C4-2B (cell line): ENCODE measurements at regions not wholly inside any gene's neighbourhood (a gene's known extent, or its start where the extent isn't known, plus 50 kb on each side); places are given as distances from the start of the nearest gene placed in this dataset.

Experiments used
- H3K27ac ChIP-seq: fragments of 450-650 bp; 2 replicates; pipeline ENCODE4 v1.5.1; 2017
- CTCF ChIP-seq: fragments of 450-650 bp; conservative IDR thresholded peaks from 2 replicates; pipeline ENCODE4 v1.5.1; 2017; ENCODE audit warnings: mild to moderate bottlenecking
- ZFX ChIP-seq: fragments of 450-650 bp; IDR thresholded peaks from 2 replicates; pipeline ENCODE4 v1.6.1; 2017

- H3K27ac ChIP-seq = no peak overlapping the region
- no peak for TF ChIP-seq ZFX
- no peak for TF ChIP-seq CTCF
These were observed 453.0 kb downstream of the CENPC start for GRCh38 chr4:67092351-67092750.

GRCh38 chr4:67091673-67092072, 453.6 kb downstream of the CENPC start:
- TF ChIP-seq ZFX (no peak), CTCF (no peak)

GRCh38 chr4:67087897-67088296, 457.4 kb downstream of the CENPC start:
- TF ChIP-seq CTCF (peak; percentile 60), ZFX (no peak)
- no peak overlapping the region for H3K27ac ChIP-seq

More at GRCh38 chr4:67091673-67092072, 453.6 kb downstream of the CENPC start:
- H3K27ac ChIP-seq = no peak overlapping the region

GRCh38 chr4:67084783-67085182, 460.5 kb downstream of the CENPC start:
- TF ChIP-seq ZFX (no peak), CTCF (no peak)
- H3K27ac ChIP-seq = no peak overlapping the region

GRCh38 chr4:67083496-67083895, 461.8 kb downstream of the CENPC start:
- no peak overlapping the region for H3K27ac ChIP-seq
- TF ChIP-seq ZFX (no peak), CTCF (no peak)

GRCh38 chr4:67082746-67083145, 462.6 kb downstream of the CENPC start:
- TF ChIP-seq CTCF (no peak), ZFX (no peak)
- H3K27ac ChIP-seq = no peak overlapping the region

- TF ChIP-seq ZFX (no peak), CTCF (no peak)
- no peak overlapping the region for H3K27ac ChIP-seq
These were observed 465.2 kb downstream of the CENPC start for GRCh38 chr4:67080046-67080557.
